H9 (cell line): ENCODE measurements at regions not wholly inside any gene's neighbourhood (a gene's known extent, or its start where the extent isn't known, plus 50 kb on each side); places are given as distances from the start of the nearest gene placed in this dataset.

ENCODE experiments used
- DNase-seq: peaks from one replicate; pipeline ENCODE4 v3.0.0-alpha.2; 2017
- H2AFZ ChIP-seq: one replicate; pipeline ENCODE4 v1.6.1; 2013; ENCODE audit warnings: mild to moderate bottlenecking, low read length, control low read depth, moderate library complexity
- H2AK5ac ChIP-seq: 2 replicates; pipeline ENCODE4 v1.6.1; 2013; ENCODE audit warnings: low read length, control low read depth, mixed read lengths; ENCODE audit not compliant: insufficient read length
- H2BK120ac ChIP-seq: one replicate; pipeline ENCODE4 v1.6.1; 2013; ENCODE audit warnings: low read depth, mild to moderate bottlenecking, low read length, control low read depth, inconsistent platforms; ENCODE audit not compliant: poor library complexity, severe bottlenecking
- H2BK12ac ChIP-seq: 2 replicates; pipeline ENCODE4 v1.6.1; 2013; ENCODE audit warnings: low read length, control low read depth, mixed read lengths, low read depth; ENCODE audit not compliant: insufficient read length
- H2BK15ac ChIP-seq: 2 replicates; pipeline ENCODE4 v1.6.1; 2013; ENCODE audit warnings: low read depth, low read length, control low read depth
- H2BK20ac ChIP-seq: one replicate; pipeline ENCODE4 v1.6.1; 2013; ENCODE audit warnings: low read depth, mild to moderate bottlenecking, low read length, control low read depth, inconsistent platforms; ENCODE audit not compliant: poor library complexity, severe bottlenecking
- H2BK5ac ChIP-seq: 2 replicates; pipeline ENCODE4 v1.6.1; 2013; ENCODE audit warnings: low read length, control low read depth, mixed read lengths; ENCODE audit not compliant: insufficient read length
- H3K14ac ChIP-seq: 2 replicates; pipeline ENCODE4 v1.6.1; 2013; ENCODE audit warnings: low read length, control low read depth; ENCODE audit not compliant: insufficient read depth
- H3K18ac ChIP-seq: 2 replicates; pipeline ENCODE4 v1.6.1; 2013; ENCODE audit warnings: low read depth, mild to moderate bottlenecking, mixed read lengths, low read length, control low read depth; ENCODE audit not compliant: insufficient read length
- H3K23ac ChIP-seq: 2 replicates; pipeline ENCODE4 v1.6.1; 2013; ENCODE audit warnings: low read length, control low read depth, mixed read lengths, low read depth; ENCODE audit not compliant: insufficient read length
- H3K23me2 ChIP-seq: 2 replicates; pipeline ENCODE4 v1.6.1; 2013; ENCODE audit warnings: low read depth, mild to moderate bottlenecking, mixed read lengths, low read length, control low read depth; ENCODE audit not compliant: insufficient read length, poor library complexity, severe bottlenecking
- H3K27ac ChIP-seq: 2 replicates; pipeline ENCODE4 v1.5.1; 2013; ENCODE audit warnings: low read length, control low read depth, mixed read lengths, low read depth; ENCODE audit not compliant: insufficient read length
- H3K27me3 ChIP-seq: 2 replicates; pipeline ENCODE4 v1.6.1; 2013; ENCODE audit warnings: low read length, control low read depth, inconsistent platforms; ENCODE audit not compliant: insufficient read depth
- H3K4ac ChIP-seq: 2 replicates; pipeline ENCODE4 v1.6.1; 2013; ENCODE audit warnings: low read depth, mild to moderate bottlenecking, control low read depth, inconsistent platforms, low read length, moderate library complexity
- H3K4me1 ChIP-seq: 2 replicates; pipeline ENCODE4 v1.6.1; 2013; ENCODE audit warnings: low read length, control low read depth, inconsistent platforms; ENCODE audit not compliant: insufficient read depth
- H3K4me2 ChIP-seq: 2 replicates; pipeline ENCODE4 v1.6.1; 2013; ENCODE audit warnings: low read length, control low read depth, mixed read lengths; ENCODE audit not compliant: insufficient read length, insufficient read depth
- H3K56ac ChIP-seq: 2 replicates; pipeline ENCODE4 v1.6.1; 2013; ENCODE audit warnings: low read depth, mild to moderate bottlenecking, mixed read lengths, low read length, control low read depth; ENCODE audit not compliant: insufficient read length
- H3K79me1 ChIP-seq: 2 replicates; pipeline ENCODE4 v1.6.1; 2013; ENCODE audit warnings: low read depth, mild to moderate bottlenecking, moderate library complexity, low read length, control low read depth, inconsistent platforms; ENCODE audit not compliant: insufficient read depth, poor library complexity, severe bottlenecking
- H3K79me2 ChIP-seq: 2 replicates; pipeline ENCODE4 v1.6.1; 2013; ENCODE audit warnings: low read length, control low read depth, inconsistent platforms; ENCODE audit not compliant: insufficient read depth
- H3K9ac ChIP-seq: 2 replicates; pipeline ENCODE4 v1.6.1; 2013; ENCODE audit warnings: low read length, control low read depth, mixed read lengths; ENCODE audit not compliant: insufficient read length; ENCODE audit errors: extremely low read depth
- H3K9me3 ChIP-seq: one replicate; pipeline ENCODE4 v1.6.1; 2013; ENCODE audit warnings: low read depth, low read length, inconsistent platforms; ENCODE audit not compliant: control insufficient read depth
- H3T11ph ChIP-seq: one replicate; pipeline ENCODE4 v1.6.1; 2013; ENCODE audit warnings: mild to moderate bottlenecking, low read length, control low read depth, inconsistent platforms
- H4K20me1 ChIP-seq: one replicate; pipeline ENCODE4 v1.6.1; 2013; ENCODE audit not compliant: control insufficient read depth, insufficient read length, insufficient read depth
- H4K5ac ChIP-seq: 2 replicates; pipeline ENCODE4 v1.6.1; 2013; ENCODE audit warnings: low read depth, mild to moderate bottlenecking, mixed read lengths, low read length, control low read depth; ENCODE audit not compliant: insufficient read length
- H4K8ac ChIP-seq: replicated peaks from 2 replicates; pipeline ENCODE4 v1.6.1; 2013; ENCODE audit warnings: low read length, control low read depth, mixed read lengths, low read depth; ENCODE audit not compliant: insufficient read length
- H4K91ac ChIP-seq: 2 replicates; pipeline ENCODE4 v1.6.1; 2013; ENCODE audit warnings: low read depth, mild to moderate bottlenecking, moderate library complexity, mixed read lengths, low read length, control low read depth; ENCODE audit not compliant: insufficient read length
- H3K27ac Mint-ChIP-seq, 3 experiments: 2 replicates in 2 of 3; 3 replicates in 1 of 3; pipeline ENCODE4 v1.8.0; 2020 to 2021; ENCODE audit warnings: mixed read lengths in 3 of 3, mild to moderate bottlenecking in 1 of 3, moderate library complexity in 1 of 3
- H3K27me3 Mint-ChIP-seq: 2 replicates; pipeline ENCODE4 v1.8.0; 2021; ENCODE audit warnings: low read depth, mild to moderate bottlenecking, moderate library complexity, mixed read lengths
- H3K36me3 Mint-ChIP-seq, 3 experiments: 2 replicates in 2 of 3; 3 replicates in 1 of 3; pipeline ENCODE4 v1.8.0; 2020 to 2021; ENCODE audit warnings: low read depth in 3 of 3, mixed read lengths in 3 of 3; ENCODE audit not compliant: insufficient read depth in 1 of 3
- H3K4me1 Mint-ChIP-seq, 2 experiments: 2 replicates each; pipeline ENCODE4 v1.8.0; 2020; ENCODE audit warnings: mixed read lengths in 2 of 2
- H3K4me3 Mint-ChIP-seq, 2 experiments: 2 replicates in 1 of 2; 3 replicates in 1 of 2; pipeline ENCODE4 v1.8.0; 2020 to 2021; ENCODE audit warnings: mild to moderate bottlenecking in 2 of 2, mixed read lengths in 2 of 2, moderate library complexity in 1 of 2
- H3K9me3 Mint-ChIP-seq, 2 experiments: 2 replicates in 1 of 2; 3 replicates in 1 of 2; pipeline ENCODE4 v1.8.0; 2020; ENCODE audit warnings: mild to moderate bottlenecking in 2 of 2, mixed read lengths in 2 of 2, moderate library complexity in 1 of 2
- CTCF ChIP-seq: fragments of 200-600 bp; sonication (generic); conservative IDR thresholded peaks from 3 replicates; pipeline ENCODE4 v1.8.0; 2021; ENCODE audit warnings: antibody characterized with exemption, mild to moderate bottlenecking
- WGBS: extraction: QIAGEN DNeasy Blood & Tissue Kit; methylation state at CpG from one replicate; pipeline ENCODE4 v1.1.7; 2013; ENCODE audit warnings: missing lambda C conversion rate, low lambda C conversion rate, mixed read lengths; ENCODE audit not compliant: insufficient read length; ENCODE audit errors: extremely low coverage; 5-methylcytosine and 5-hydroxymethylcytosine counted together

GRCh38 chr12:18851271-18851670 lies 113.4 kb downstream of the CAPZA3 start:
- no CpG with 5 or more reads among the region's 3 CpGs for WGBS
- Mint-ChIP-seq H3K4me1 (peaks cover 2 to 13% of the 10 kb centered on the region in 2 experiments; a peak in 3 of 4 replicates), H3K36me3 (no peaks in the 10 kb centered on the region), H3K9me3 (no peaks in the 10 kb centered on the region), H3K27me3 (no peaks in the 10 kb centered on the region; the same call in 1 of the 2 replicates), H3K4me3 (no peak overlapping the region), H3K27ac (no peak overlapping the region)
- H4K20me1 ChIP-seq = no peaks in the 10 kb centered on the region
- H3K56ac ChIP-seq = no peak overlapping the region
- no peak overlapping the region for H3K27ac ChIP-seq
- no peaks in the 10 kb centered on the region for H3K79me1 ChIP-seq
- H2BK5ac ChIP-seq = no peak overlapping the region
- no peak overlapping the region for H3K4ac ChIP-seq
- no peak overlapping the region for H3K23ac ChIP-seq
- no peak overlapping the region for H2BK12ac ChIP-seq
- H3K4me1 ChIP-seq = peaks cover 5% of the 10 kb centered on the region
- H3T11ph ChIP-seq = no peak overlapping the region
- H2BK15ac ChIP-seq = no peak overlapping the region
- H3K9me3 ChIP-seq = no peaks in the 10 kb centered on the region
- H3K9ac ChIP-seq = no peak overlapping the region
- no peak overlapping the region for H2BK120ac ChIP-seq
- H2AK5ac ChIP-seq = no peak overlapping the region
- TF ChIP-seq CTCF = no peak
- no peak overlapping the region for H2BK20ac ChIP-seq
- no peaks in the 10 kb centered on the region for H3K27me3 ChIP-seq
- no peak for DNase-seq
- no peak overlapping the region for H4K91ac ChIP-seq
- H4K8ac ChIP-seq = no peak overlapping the region
- no peak overlapping the region for H2AFZ ChIP-seq
- H3K18ac ChIP-seq = no peak overlapping the region
- no peaks in the 10 kb centered on the region for H3K79me2 ChIP-seq
- no peaks in the 10 kb centered on the region for H3K23me2 ChIP-seq
- H3K14ac ChIP-seq = no peak overlapping the region
- H3K4me2 ChIP-seq = no peak overlapping the region
- H4K5ac ChIP-seq = no peak overlapping the region
